Stomach (tissue), 8 donors: ENCODE measurements at regions not wholly inside any gene's neighbourhood (a gene's known extent, or its start where the extent isn't known, plus 50 kb on each side); places are given as distances from the start of the nearest gene placed in this dataset.
A peak's percentile ranks its signal among the peaks of the same experiment; 100 is the strongest.

Source experiments
- DNase-seq, 2 donors: peaks; one replicate each; pipeline versions ENCODE4 v3.0.0 to v3.0.0-alpha.2; 2013 to 2019
- H3K27ac ChIP-seq, 5 donors: fragments of 200-600 bp in 4 of 5; sonication (generic) in 4 of 5; one replicate each; pipeline ENCODE4 v1.5.1; 2013 to 2019; ENCODE audit warnings: mild to moderate bottlenecking in 1 of 5, moderate library complexity in 1 of 5
- H3K27me3 ChIP-seq, 3 donors: fragments of 200-600 bp; sonication (generic); one replicate each; pipeline ENCODE4 v1.5.1; 2017 to 2019; ENCODE audit warnings: mixed run types in 1 of 3
- H3K36me3 ChIP-seq, 4 donors: fragments of 200-600 bp; sonication (generic); 1 replicate in 3 of 4; 2 replicates in 1 of 4; pipeline ENCODE4 v1.5.1; 2016 to 2019
- H3K4me1 ChIP-seq, 4 donors: fragments of 200-600 bp; sonication (generic); one replicate each; pipeline ENCODE4 v1.5.1; 2016 to 2019
- H3K4me3 ChIP-seq, 4 donors: fragments of 200-600 bp; sonication (generic) in 3 of 4; one replicate each; pipeline ENCODE4 v1.5.1; 2016 to 2019; ENCODE audit warnings: mild to moderate bottlenecking in 1 of 4
- H3K9me3 ChIP-seq, 4 donors: fragments of 200-600 bp; sonication (generic); one replicate each; pipeline ENCODE4 v1.5.1; 2016 to 2019
- CTCF ChIP-seq, 7 experiments: fragments of 450-650 bp in 4 of 7; fragments of 200-600 bp in 3 of 7; sonication (generic) in 3 of 7; IDR thresholded peaks; one replicate each; pipeline ENCODE4 v1.5.1; 2016 to 2019; ENCODE audit warnings: antibody characterized with exemption in 7 of 7, control low read depth in 2 of 7, mild to moderate bottlenecking in 1 of 7
- EP300 ChIP-seq: sonication (generic); formaldehyde crosslinking; IDR thresholded peaks from one replicate; pipeline ENCODE4 v1.6.1; 2017; ENCODE audit warnings: antibody characterized with exemption
- POLR2A ChIP-seq, 4 donors: fragments of 450-650 bp; IDR thresholded peaks; one replicate each; pipeline ENCODE4 v1.6.1; 2016; ENCODE audit warnings: antibody characterized with exemption in 4 of 4, control low read depth in 2 of 4, mild to moderate bottlenecking in 1 of 4, moderate library complexity in 1 of 4
- POLR2AphosphoS5 ChIP-seq, 3 donors: sonication (generic); formaldehyde crosslinking; IDR thresholded peaks; one replicate each; pipeline ENCODE4 v1.6.1; 2016; ENCODE audit warnings: antibody characterized with exemption in 3 of 3
- WGBS, 5 donors: extraction: QIAGEN DNeasy Blood & Tissue Kit in 3 of 5; methylation state at CpG; one replicate each; pipeline versions ENCODE4 v1.1.5 to v1.1.7; 2013 to 2018; 5-methylcytosine and 5-hydroxymethylcytosine counted together
- intact Hi-C: fragments of 100-400 bp; cut with DNase I; formaldehyde crosslinking; loops from one replicate; pipeline ENCODE4 v1.15.1; 2023; ENCODE audit warnings: low total_unique reads
- donor health status: healthy with polysubstance abuse.
- donor health status: Bipolar disorder and iron deficiency.
- donor health status: healthy.

- Histone ChIP-seq H3K27ac (no peak overlapping the region), H3K4me1 (no peaks in the 10 kb centered on the region), H3K27me3 (no peaks in the 10 kb centered on the region), H3K9me3 (no peaks in the 10 kb centered on the region), H3K4me3 (no peak overlapping the region), H3K36me3 (no peaks in the 10 kb centered on the region)
- 70 to 94% (median 80%) methylated on average over 1 of the region's 1 CpG for WGBS, 5 donors
- intact Hi-C loops: no loop called here
- TF ChIP-seq EP300 (no peak), CTCF (IDR thresholded peaks at IDR 0.05) (no peak), POLR2A (IDR thresholded peaks at IDR 0.05) (no peak), POLR2AphosphoS5 (IDR thresholded peaks at IDR 0.05) (no peak)
- DNase-seq: no peak
Observed at GRCh38 chr15:31597466-31597865, 270.8 kb downstream of the KLF13 start.

GRCh38 chr15:31598620-31599019 lies 272.0 kb downstream of the KLF13 start:
- Histone ChIP-seq H3K4me3 (no peak overlapping the region), H3K27me3 (no peaks in the 10 kb centered on the region), H3K36me3 (no peaks in the 10 kb centered on the region), H3K27ac (no peak overlapping the region), H3K4me1 (no peaks in the 10 kb centered on the region), H3K9me3 (peaks cover 0 to 9% (median 7%) of the 10 kb centered on the region in 4 donors)
- no peak for TF ChIP-seq CTCF (IDR thresholded peaks at IDR 0.05)
- no peak for TF ChIP-seq EP300
- no peak for TF ChIP-seq POLR2AphosphoS5 (IDR thresholded peaks at IDR 0.05)
- no peak for TF ChIP-seq POLR2A (IDR thresholded peaks at IDR 0.05)
- DNase-seq: peak in 1 of 2 donors; percentile 52
- WGBS, 5 donors: 7 to 28% (median 10%) methylated on average over 5 to 7 of the region's 7 CpGs
- intact Hi-C loops: no loop called here

- H3K4me1 ChIP-seq: peaks cover 0 to 19% (median 9%) of the 10 kb centered on the region in 4 donors
- H3K9me3 ChIP-seq: peaks cover 0 to 13% (median 8%) of the 10 kb centered on the region in 4 donors
- H3K27ac ChIP-seq: peak overlapping the region in 1 of 5 donors; percentile 17
- H3K36me3 ChIP-seq: no peaks in the 10 kb centered on the region
- WGBS, 5 donors: 52 to 65% (median 53%) methylated on average over 9 of the region's 9 CpGs
- H3K27me3 ChIP-seq: no peaks in the 10 kb centered on the region
- intact Hi-C loops: no loop called here
- H3K4me3 ChIP-seq: no peak overlapping the region
- DNase-seq: no peak
- no peak for TF ChIP-seq CTCF (IDR thresholded peaks at IDR 0.05)
- TF ChIP-seq POLR2A (IDR thresholded peaks at IDR 0.05): no peak
- TF ChIP-seq POLR2AphosphoS5 (IDR thresholded peaks at IDR 0.05): no peak
- no peak for TF ChIP-seq EP300
Observed at GRCh38 chr15:31605467-31605931, 278.9 kb downstream of the KLF13 start.

GRCh38 chr15:31606194-31606669 lies 279.6 kb downstream of the KLF13 start:
- 64 to 75% (median 71%) methylated on average over 5 of the region's 5 CpGs for WGBS, 5 donors
- no peaks in the 10 kb centered on the region for H3K27me3 ChIP-seq
- H3K9me3 ChIP-seq: peaks cover 0 to 16% (median 8%) of the 10 kb centered on the region in 4 donors
- intact Hi-C loops: no loop called here
- DNase-seq: no peak
- TF ChIP-seq EP300 (no peak), CTCF (IDR thresholded peaks at IDR 0.05) (no peak), POLR2A (IDR thresholded peaks at IDR 0.05) (no peak), POLR2AphosphoS5 (IDR thresholded peaks at IDR 0.05) (no peak)
- no peak overlapping the region for H3K4me3 ChIP-seq
- peaks cover 0 to 19% (median 9%) of the 10 kb centered on the region in 4 donors for H3K4me1 ChIP-seq
- H3K27ac ChIP-seq: peak overlapping the region in 1 of 5 donors; percentile 17
- H3K36me3 ChIP-seq: no peaks in the 10 kb centered on the region
